K562 (cell line): ENCODE measurements at regions not wholly inside any gene's neighbourhood (a gene's known extent, or its start where the extent isn't known, plus 50 kb on each side); places are given as distances from the start of the nearest gene placed in this dataset.

Experiments used
- CHD2 ChIP-seq: IDR thresholded peaks from 2 replicates; pipeline ENCODE4 v1.6.1; 2011; ENCODE audit warnings: low read depth, low read length
- EP300 ChIP-seq: IDR thresholded peaks from 2 replicates; pipeline ENCODE4 v1.6.1; 2012; ENCODE audit warnings: low read length, improper control_type of control experiment
- FOXP1 ChIP-seq: sonication (generic); formaldehyde crosslinking; IDR thresholded peaks from 2 replicates; pipeline ENCODE4 v1.8.0; 2022; ENCODE audit warnings: mild to moderate bottlenecking, missing genetic modification reagents
- HMBOX1 ChIP-seq: sonication (generic); IDR thresholded peaks from 2 replicates; pipeline ENCODE4 v1.6.1; 2016
- HMGXB4 ChIP-seq: sonication (generic); formaldehyde crosslinking; IDR thresholded peaks from 2 replicates; pipeline ENCODE4 v1.8.1; 2023; ENCODE audit warnings: mild to moderate bottlenecking, missing genetic modification reagents
- ILF3 ChIP-seq: fragments of 450-650 bp; IDR thresholded peaks from 2 replicates; pipeline ENCODE4 v1.6.1; 2018; ENCODE audit warnings: antibody characterized with exemption, mild to moderate bottlenecking, moderate library complexity, borderline replicate concordance
- NFXL1 ChIP-seq: fragments of 450-650 bp; formaldehyde crosslinking; IDR thresholded peaks from 2 replicates; pipeline ENCODE4 v1.4.0; 2021; ENCODE audit warnings: mild to moderate bottlenecking
- SMARCB1 ChIP-seq: IDR thresholded peaks from 2 replicates; pipeline ENCODE4 v1.6.1; 2011; ENCODE audit warnings: improper control_type of control experiment, low read depth; ENCODE audit not compliant: insufficient read length
- SNRNP70 ChIP-seq: fragments of 200-400 bp; formaldehyde crosslinking; optimal IDR thresholded peaks from 2 replicates; pipeline ENCODE3; 2017; ENCODE audit warnings: low read depth, low read length
- THRB ChIP-seq: fragments of 450-650 bp; formaldehyde crosslinking; conservative IDR thresholded peaks from 2 replicates; pipeline ENCODE4 v1.4.0; 2022; ENCODE audit warnings: mild to moderate bottlenecking, missing genetic modification characterization

- TF ChIP-seq SMARCB1 (no peak), HMGXB4 (no peak), NFXL1 (no peak), ILF3 (no peak), HMBOX1 (no peak), EP300 (no peak), FOXP1 (CRISPR knock-in tag) (no peak), THRB (CRISPR knock-in tag) (no peak), CHD2 (no peak), SNRNP70 (no peak)
Measured at GRCh38 chr7:113790025-113790424, 128.8 kb downstream of the PPP1R3A start (continued).
